ENCODE measurements at regions not wholly inside any gene's neighbourhood (a gene's known extent, or its start where the extent isn't known, plus 50 kb on each side); places are given as distances from the start of the nearest gene placed in this dataset.

- TF ChIP-seq CTCF (conservative IDR thresholded peaks at IDR 0.05; ENCODE audit: low read depth, low read length) (no peak), EZH2 (IDR thresholded peaks at IDR 0.05; ENCODE audit: borderline replicate concordance, low read depth, low read length, poor library complexity, severe bottlenecking) (no peak)
Observed at GRCh38 chr21:16540966-16541727, 811.4 kb downstream of the USP25 start.

All from A673 (cell line).